NCI-H146 (cell line): ENCODE measurements at regions not wholly inside any gene's neighbourhood (a gene's known extent, or its start where the extent isn't known, plus 50 kb on each side); places are given as distances from the start of the nearest gene placed in this dataset.
"Not testable (repeated sequence)": the region's sequence is repeated elsewhere in the genome, so short reads cannot be mapped to it uniquely, and the experiment has no call there.

Experiments used
- DNase-seq: peaks from one replicate; lab custom pipeline; 2025; lab: John Stamatoyannopoulos, UW

GRCh38 chrX:9271789-9272525 is 192.9 kb upstream of the TBL1X start:
- no peak for DNase-seq

- no peak for DNase-seq
Measured at GRCh38 chrX:9273744-9274143, 191.1 kb upstream of the TBL1X start.

- DNase-seq: no peak
Measured at GRCh38 chrX:9278475-9279233, 186.2 kb upstream of the TBL1X start.

- no peak for DNase-seq
Measured at GRCh38 chrX:9279234-9279544, 185.7 kb upstream of the TBL1X start.

- DNase-seq: no peak
Measured at GRCh38 chrX:9280831-9281230, 184.0 kb upstream of the TBL1X start.

GRCh38 chrX:9282325-9282724 is 182.5 kb upstream of the TBL1X start:
- no peak for DNase-seq

GRCh38 chrX:9285342-9285771 is 179.5 kb upstream of the TBL1X start:
- no peak for DNase-seq

GRCh38 chrX:9286234-9286633 is 178.6 kb upstream of the TBL1X start:
- no peak for DNase-seq

GRCh38 chrX:9291629-9292028 is 173.2 kb upstream of the TBL1X start:
- peak; percentile 94 for DNase-seq

GRCh38 chrX:9293051-9293496 is 171.8 kb upstream of the TBL1X start:
- DNase-seq: peak; percentile 82

GRCh38 chrX:9293903-9294302 is 171.0 kb upstream of the TBL1X start:
- DNase-seq: no peak

GRCh38 chrX:9295551-9295950 is 169.3 kb upstream of the TBL1X start:
- no peak for DNase-seq

GRCh38 chrX:9298221-9298620 is 166.6 kb upstream of the TBL1X start:
- no peak for DNase-seq

GRCh38 chrX:9299681-9300080 is 165.2 kb upstream of the TBL1X start:
- DNase-seq: not testable (repeated sequence)

GRCh38 chrX:9301836-9302235 is 163.0 kb upstream of the TBL1X start:
- DNase-seq: no peak

GRCh38 chrX:9302381-9302780 is 162.5 kb upstream of the TBL1X start:
- no peak for DNase-seq

- no peak for DNase-seq
Measured at GRCh38 chrX:9308426-9308825, 156.4 kb upstream of the TBL1X start.

- no peak for DNase-seq
Measured at GRCh38 chrX:9310616-9311015, 154.2 kb upstream of the TBL1X start.

- DNase-seq: no peak
Measured at GRCh38 chrX:9311421-9312160, 153.3 kb upstream of the TBL1X start.

- peak; percentile 32 for DNase-seq
Measured at GRCh38 chrX:9312922-9313867, 151.7 kb upstream of the TBL1X start.

- no peak for DNase-seq
Measured at GRCh38 chrX:9315086-9315485, 149.8 kb upstream of the TBL1X start.

- no peak for DNase-seq
Measured at GRCh38 chrX:9316096-9316495, 148.8 kb upstream of the TBL1X start.
